HG03460 (cell line): ENCODE measurements at regions not wholly inside any gene's neighbourhood (a gene's known extent, or its start where the extent isn't known, plus 50 kb on each side); places are given as distances from the start of the nearest gene placed in this dataset.
"Not testable (repeated sequence)": the region's sequence is repeated elsewhere in the genome, so short reads cannot be mapped to it uniquely, and the experiment has no call there.

ENCODE experiments used
- ATAC-seq: cut with Tn5 transposase; IDR thresholded peaks from one replicate; pipeline ENCODE4 v1.9.1; 2021; ENCODE audit not compliant: unreplicated experiment

- no peak for ATAC-seq
Measured at GRCh38 chr10:118870467-118871243, 115.9 kb upstream of the CACUL1 start.

- ATAC-seq: no peak
Measured at GRCh38 chr10:118871244-118871865, 116.6 kb upstream of the CACUL1 start.

- no peak for ATAC-seq
Measured at GRCh38 chr10:118873091-118873737, 118.4 kb upstream of the CACUL1 start.

GRCh38 chr10:118873738-118874105, 119.0 kb upstream of the CACUL1 start:
- no peak for ATAC-seq

GRCh38 chr10:118874171-118874570, 119.4 kb upstream of the CACUL1 start:
- no peak for ATAC-seq

GRCh38 chr10:118875087-118875486, 120.3 kb upstream of the CACUL1 start:
- no peak for ATAC-seq

GRCh38 chr10:118882741-118883140, 128.0 kb upstream of the CACUL1 start:
- ATAC-seq: no peak

- no peak for ATAC-seq
Measured at GRCh38 chr10:118892255-118892654, 137.3 kb upstream of the NANOS1 start.

- not testable (repeated sequence) for ATAC-seq
Measured at GRCh38 chr10:118894891-118895290, 134.6 kb upstream of the NANOS1 start.

GRCh38 chr10:118900617-118901016, 128.9 kb upstream of the NANOS1 start:
- no peak for ATAC-seq

GRCh38 chr10:118901380-118901779, 128.1 kb upstream of the NANOS1 start:
- ATAC-seq: no peak

GRCh38 chr10:118901906-118902305, 127.6 kb upstream of the NANOS1 start:
- ATAC-seq: no peak

- ATAC-seq: not testable (repeated sequence)
Measured at GRCh38 chr10:118902656-118903055, 126.9 kb upstream of the NANOS1 start.

- no peak for ATAC-seq
Measured at GRCh38 chr10:118903251-118903650, 126.3 kb upstream of the NANOS1 start.

- ATAC-seq: no peak
Measured at GRCh38 chr10:118903691-118904090, 125.8 kb upstream of the NANOS1 start.

- ATAC-seq: no peak
Measured at GRCh38 chr10:118904286-118904685, 125.2 kb upstream of the NANOS1 start.

GRCh38 chr10:118907051-118907450, 122.5 kb upstream of the NANOS1 start:
- no peak for ATAC-seq

GRCh38 chr10:118908557-118909256, 120.8 kb upstream of the NANOS1 start:
- no peak for ATAC-seq

- no peak for ATAC-seq
Measured at GRCh38 chr10:118910702-118911101, 118.8 kb upstream of the NANOS1 start.

- no peak for ATAC-seq
Measured at GRCh38 chr10:118911363-118911762, 118.2 kb upstream of the NANOS1 start.

- no peak for ATAC-seq
Measured at GRCh38 chr10:118912961-118913600, 116.4 kb upstream of the NANOS1 start.
